Breast epithelium (tissue), 3 donors: ENCODE measurements at regions not wholly inside any gene's neighbourhood (a gene's known extent, or its start where the extent isn't known, plus 50 kb on each side); places are given as distances from the start of the nearest gene placed in this dataset.

ENCODE experiments used
- CTCF ChIP-seq, 3 donors: fragments of 450-650 bp; IDR thresholded peaks; one replicate each; pipeline ENCODE4 v1.5.1; 2016 to 2017; ENCODE audit warnings: antibody characterized with exemption in 3 of 3, mild to moderate bottlenecking in 3 of 3, moderate library complexity in 3 of 3
- POLR2A ChIP-seq: fragments of 450-650 bp; IDR thresholded peaks from one replicate; pipeline ENCODE4 v1.6.1; 2016; ENCODE audit warnings: antibody characterized with exemption, mild to moderate bottlenecking, moderate library complexity
- POLR2AphosphoS5 ChIP-seq, 3 donors: sonication (generic); formaldehyde crosslinking; IDR thresholded peaks; one replicate each; pipeline ENCODE4 v1.6.1; 2017; ENCODE audit warnings: antibody characterized with exemption in 3 of 3

- TF ChIP-seq CTCF (IDR thresholded peaks at IDR 0.05) (no peak), POLR2A (no peak), POLR2AphosphoS5 (IDR thresholded peaks at IDR 0.05) (no peak)
Measured at GRCh38 chr22:48332438-48333322, 1495.0 kb downstream of the BRD1 start.
